ENCODE measurements at regions not wholly inside any gene's neighbourhood (a gene's known extent, or its start where the extent isn't known, plus 50 kb on each side); places are given as distances from the start of the nearest gene placed in this dataset.

GRCh38 chr6:145315982-145316600 is 419.2 kb downstream of the EPM2A start:
- Histone ChIP-seq H3K36me3 (replicated peaks) (no peaks in the 10 kb centered on the region), H3K27ac (no peak overlapping the region), H3K27me3 (replicated peaks) (no peaks in the 10 kb centered on the region), H3K4me3 (ENCODE audit: low read depth, low read length) (no peak overlapping the region)
- in situ Hi-C loops (cut with HindIII; ENCODE audit: low pct_ligation_motif_present, low sequenced_read_pairs): no loop called here
- TF ChIP-seq CTCF (IDR thresholded peaks at IDR 0.05; ENCODE audit: low read depth, low read length, missing control alignments): no peak
- DNase-seq: no peak

GRCh38 chr6:145318952-145319351 is 416.4 kb downstream of the EPM2A start:
- Histone ChIP-seq H3K4me3 (ENCODE audit: low read depth, low read length) (no peak overlapping the region), H3K27me3 (replicated peaks) (no peaks in the 10 kb centered on the region), H3K36me3 (replicated peaks) (no peaks in the 10 kb centered on the region), H3K27ac (no peak overlapping the region)
- no peak for TF ChIP-seq CTCF (IDR thresholded peaks at IDR 0.05; ENCODE audit: low read depth, low read length, missing control alignments)
- DNase-seq: no peak
- in situ Hi-C loops (cut with HindIII; ENCODE audit: low pct_ligation_motif_present, low sequenced_read_pairs): no loop called here

GRCh38 chr6:145319605-145320004 is 415.7 kb downstream of the EPM2A start:
- TF ChIP-seq CTCF (IDR thresholded peaks at IDR 0.05; ENCODE audit: low read depth, low read length, missing control alignments): no peak
- Histone ChIP-seq H3K4me3 (ENCODE audit: low read depth, low read length) (no peak overlapping the region), H3K36me3 (replicated peaks) (no peaks in the 10 kb centered on the region), H3K27ac (no peak overlapping the region), H3K27me3 (replicated peaks) (no peaks in the 10 kb centered on the region)
- no peak for DNase-seq
- in situ Hi-C loops (cut with HindIII; ENCODE audit: low pct_ligation_motif_present, low sequenced_read_pairs): no loop called here

GRCh38 chr6:145323646-145324045 is 411.7 kb downstream of the EPM2A start:
- no peak for DNase-seq
- H3K4me3 ChIP-seq (ENCODE audit: low read depth, low read length): no peak overlapping the region
- in situ Hi-C loops (cut with HindIII; ENCODE audit: low pct_ligation_motif_present, low sequenced_read_pairs): no loop called here
- no peak overlapping the region for H3K27ac ChIP-seq
- no peaks in the 10 kb centered on the region for H3K36me3 ChIP-seq (replicated peaks)
- no peak for TF ChIP-seq CTCF (IDR thresholded peaks at IDR 0.05; ENCODE audit: low read depth, low read length, missing control alignments)
- no peaks in the 10 kb centered on the region for H3K27me3 ChIP-seq (replicated peaks)

- DNase-seq: no peak
- Histone ChIP-seq H3K27me3 (replicated peaks) (no peaks in the 10 kb centered on the region), H3K27ac (no peak overlapping the region), H3K4me3 (ENCODE audit: low read depth, low read length) (no peak overlapping the region), H3K36me3 (replicated peaks) (no peaks in the 10 kb centered on the region)
- in situ Hi-C loops (cut with HindIII; ENCODE audit: low pct_ligation_motif_present, low sequenced_read_pairs): no loop called here
- TF ChIP-seq CTCF (IDR thresholded peaks at IDR 0.05; ENCODE audit: low read depth, low read length, missing control alignments): no peak
These were observed 407.7 kb downstream of the EPM2A start for GRCh38 chr6:145327586-145327985.

GRCh38 chr6:145329257-145329656 is 406.1 kb downstream of the EPM2A start:
- in situ Hi-C loops (cut with HindIII; ENCODE audit: low pct_ligation_motif_present, low sequenced_read_pairs): no loop called here
- Histone ChIP-seq H3K27ac (no peak overlapping the region), H3K4me3 (ENCODE audit: low read depth, low read length) (no peak overlapping the region), H3K36me3 (replicated peaks) (no peaks in the 10 kb centered on the region), H3K27me3 (replicated peaks) (no peaks in the 10 kb centered on the region)
- TF ChIP-seq CTCF (IDR thresholded peaks at IDR 0.05; ENCODE audit: low read depth, low read length, missing control alignments): no peak
- no peak for DNase-seq

Data from brain microvascular endothelial cell (primary cell).